ENCODE measurements at regions not wholly inside any gene's neighbourhood (a gene's known extent, or its start where the extent isn't known, plus 50 kb on each side); places are given as distances from the start of the nearest gene placed in this dataset.
"Not testable (repeated sequence)": the region's sequence is repeated elsewhere in the genome, so short reads cannot be mapped to it uniquely, and the experiment has no call there.

DNA sequence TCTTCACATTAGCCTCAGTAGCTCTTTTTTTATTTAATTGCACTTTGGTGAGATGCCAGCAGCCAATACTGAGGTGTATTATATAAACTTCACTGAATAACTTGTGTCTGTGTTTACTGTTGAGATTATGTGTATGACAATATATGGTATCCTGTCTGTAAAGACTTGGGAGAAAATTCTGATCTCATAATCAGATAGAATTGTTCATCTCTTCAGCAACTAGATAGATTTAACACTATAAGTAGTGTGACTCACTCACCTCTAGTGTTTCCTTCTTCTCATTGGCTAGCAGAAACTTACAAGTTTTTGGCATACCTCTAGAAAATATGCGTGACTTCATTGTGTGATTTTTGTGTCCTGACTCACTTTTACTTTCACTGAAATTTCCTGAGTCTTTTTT, 67.6 kb upstream of the TGFBR2 start:
- DNase-seq: peak; percentile 94

DNA sequence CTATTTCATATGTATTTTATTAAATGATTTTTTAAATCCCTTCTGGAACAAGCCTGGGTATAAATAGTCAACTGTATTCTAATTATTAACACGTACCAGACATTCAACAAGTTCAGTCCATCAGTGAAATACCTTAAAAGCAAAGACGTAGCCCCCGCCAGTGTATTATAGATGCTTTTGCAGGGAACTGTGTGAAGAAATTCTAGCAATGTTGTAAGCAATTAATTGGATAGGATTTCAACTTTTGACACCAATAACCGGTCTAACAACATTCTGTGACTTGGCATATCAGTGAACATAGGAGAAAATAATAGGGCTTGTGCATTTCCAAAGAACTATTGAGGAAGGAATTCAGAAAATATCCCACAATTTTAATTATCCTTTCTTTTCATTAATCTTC, 67.2 kb upstream of the TGFBR2 start:
- DNase-seq: no peak

DNA sequence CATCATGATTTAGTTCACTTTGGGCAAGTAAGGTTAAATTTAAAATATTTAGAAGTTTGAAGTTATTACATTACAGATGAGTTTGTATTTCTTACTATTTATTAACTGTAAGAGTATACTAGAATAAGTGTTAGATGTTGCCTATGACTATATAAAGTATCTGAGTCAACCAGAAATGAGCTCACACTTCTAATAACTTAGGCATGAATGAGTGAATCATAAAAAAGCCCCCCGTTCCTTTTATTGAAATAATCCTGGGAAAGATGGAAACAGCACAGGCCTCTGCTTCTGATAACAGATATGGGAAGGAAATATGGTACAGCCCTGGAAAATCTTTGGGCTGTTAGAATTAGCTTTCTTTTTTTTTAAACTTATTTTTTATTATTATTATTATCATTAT, 66.6 kb upstream of the TGFBR2 start:
- peak; percentile 63 for DNase-seq

DNA sequence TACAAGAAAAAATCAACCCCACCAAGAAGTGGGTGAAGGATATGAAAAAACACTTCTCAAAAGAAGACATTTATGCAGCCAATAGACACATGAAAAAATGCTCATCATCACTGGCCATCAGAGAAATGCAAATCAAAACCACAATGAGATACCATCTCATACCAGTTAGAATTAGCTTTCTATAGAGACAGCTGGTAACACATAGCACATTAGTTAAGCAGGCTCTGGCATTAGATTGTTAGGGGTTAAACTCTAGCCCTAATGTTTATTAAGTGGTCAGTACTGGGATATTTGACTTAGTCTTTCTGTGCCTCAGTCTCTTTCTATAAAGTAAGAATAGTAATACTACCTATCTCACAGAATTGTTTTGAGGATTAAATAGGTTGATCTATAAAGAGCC, 65.2 kb upstream of the TGFBR2 start:
- not testable (repeated sequence) for DNase-seq

DNA sequence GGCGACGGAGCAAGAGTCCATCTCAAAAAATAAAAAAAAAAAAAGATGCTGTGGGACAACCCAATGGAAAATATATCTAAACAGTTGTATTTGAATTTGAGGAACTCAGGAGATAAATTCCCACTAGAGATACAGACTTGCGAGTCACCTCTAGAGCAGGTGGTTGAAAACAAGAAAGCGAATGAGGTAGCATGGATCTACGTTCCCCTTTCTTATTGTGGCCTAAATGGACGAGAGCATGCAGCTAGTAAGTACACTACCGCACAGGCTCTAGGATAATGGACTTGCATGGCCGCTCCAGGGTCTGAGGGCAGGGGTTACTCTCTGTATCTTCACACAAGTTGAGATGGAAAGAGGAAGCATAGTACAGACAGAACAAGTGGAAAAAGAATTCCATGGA, 63.5 kb upstream of the TGFBR2 start:
- no peak for DNase-seq

DNA sequence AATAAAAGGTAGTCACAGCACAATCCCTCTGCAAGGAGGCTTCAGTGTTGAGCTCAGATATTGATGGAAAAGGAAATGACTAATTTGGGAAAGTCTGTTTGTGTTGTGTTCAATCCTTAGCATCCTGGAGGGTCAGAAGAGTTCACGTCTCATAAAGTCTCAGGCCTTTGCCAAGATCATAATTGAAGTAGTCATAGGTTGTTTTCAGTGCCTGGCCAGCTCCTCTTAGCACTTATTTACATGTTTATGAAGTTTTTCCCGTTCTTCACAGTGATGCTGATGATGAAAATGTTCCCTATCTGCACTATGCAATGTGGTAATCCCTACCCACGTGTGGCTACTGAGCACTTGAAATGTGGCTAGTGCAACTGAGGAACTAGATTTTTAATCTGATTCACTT, 61.6 kb upstream of the TGFBR2 start:
- DNase-seq: peak; percentile 75

DNA sequence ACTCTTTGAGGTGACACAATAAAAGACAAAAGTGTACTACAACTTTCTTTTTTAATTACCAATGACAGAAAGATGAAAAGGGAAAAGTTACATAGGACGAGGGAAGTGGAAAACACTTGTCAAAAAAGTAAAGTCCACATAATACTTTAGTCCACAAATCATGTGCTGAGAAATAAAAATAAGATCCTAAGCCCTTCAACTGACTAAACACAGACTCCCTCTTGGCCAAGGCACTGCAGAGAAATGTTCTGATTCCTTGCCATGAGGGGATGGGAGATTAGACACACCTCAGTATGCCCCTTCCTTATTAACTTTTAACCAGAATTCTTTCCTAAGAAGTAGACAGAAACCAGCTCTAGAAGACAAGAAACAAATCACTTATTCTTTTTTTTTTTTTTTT, 59.5 kb upstream of the TGFBR2 start:
- no peak for DNase-seq

DNA sequence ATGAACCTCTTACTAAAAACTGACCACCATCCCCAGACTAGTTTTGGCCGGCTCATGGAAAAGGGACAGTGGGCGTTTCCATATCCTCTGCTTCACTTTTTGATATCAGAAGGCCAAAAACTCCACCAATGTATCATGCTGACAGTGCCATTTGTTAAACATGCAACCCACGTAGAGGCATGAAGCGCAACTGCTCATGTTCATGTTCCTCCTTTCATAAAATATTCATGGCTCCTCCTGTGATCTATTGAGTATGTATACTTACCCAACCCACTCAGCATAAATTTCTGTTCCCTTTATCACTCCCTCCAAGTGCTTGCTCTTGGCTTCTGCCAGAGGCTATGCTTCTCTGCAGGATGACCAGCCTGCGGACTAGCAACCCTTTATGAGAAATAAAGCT, 58.7 kb upstream of the TGFBR2 start:
- no peak for DNase-seq

DNA sequence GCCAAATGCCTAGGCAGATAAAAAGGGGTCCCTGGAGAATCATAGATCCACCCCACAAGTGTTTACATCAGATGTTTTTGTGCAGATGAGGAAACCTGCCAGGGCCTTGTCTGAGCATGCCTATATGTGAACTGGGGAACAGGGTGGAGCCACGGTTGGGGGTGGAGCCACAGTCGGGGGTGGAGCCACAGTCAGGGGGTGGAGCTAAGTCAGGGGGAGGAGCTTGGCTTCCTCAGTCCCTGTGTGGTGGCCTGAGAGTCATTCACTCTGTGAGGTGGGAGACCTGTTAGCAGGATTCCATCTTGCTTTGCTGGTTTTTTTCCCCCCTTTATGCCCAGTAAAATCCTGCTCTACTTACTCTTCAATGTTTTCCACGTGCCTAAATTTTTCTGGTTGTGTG, 57.8 kb upstream of the TGFBR2 start:
- DNase-seq: no peak

DNA sequence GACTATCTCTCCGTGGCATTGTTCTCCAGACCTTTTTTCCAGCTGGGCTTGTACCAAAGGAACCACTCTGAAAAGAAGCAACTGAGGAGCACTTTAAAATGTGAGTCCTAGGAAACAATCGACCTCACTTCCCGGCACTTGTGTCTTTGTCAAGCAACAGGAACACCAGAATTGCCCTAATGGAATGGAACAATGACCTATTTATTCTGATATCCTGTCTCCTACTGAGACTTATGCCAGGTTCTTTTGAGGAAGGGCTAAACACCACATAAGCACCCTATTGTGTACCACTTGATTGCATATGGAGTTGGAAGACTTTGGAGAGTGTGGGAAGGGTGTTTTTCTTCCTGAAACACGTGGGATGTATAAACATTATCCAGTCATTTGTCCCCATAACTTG, 56.8 kb upstream of the TGFBR2 start:
- DNase-seq: no peak

DNA sequence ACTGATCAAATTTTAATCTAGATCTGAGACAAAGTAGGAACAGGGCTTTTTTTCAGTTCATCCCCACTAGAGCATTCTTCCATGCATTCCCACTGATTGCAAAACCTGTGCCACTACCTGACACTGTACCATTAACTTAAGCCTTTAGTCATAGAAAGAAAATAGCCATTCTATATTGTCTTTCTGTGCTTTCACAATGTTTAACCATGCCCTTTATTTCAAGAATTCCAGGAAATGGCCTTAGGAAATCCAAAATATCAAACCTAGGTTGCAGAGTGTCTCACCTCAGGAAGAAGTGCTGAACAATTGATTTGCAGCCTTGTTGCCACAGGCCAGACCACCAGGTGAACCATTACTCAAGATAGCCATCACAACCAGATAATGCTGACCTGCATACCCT, 56.2 kb upstream of the TGFBR2 start:
- no peak for DNase-seq

DNA sequence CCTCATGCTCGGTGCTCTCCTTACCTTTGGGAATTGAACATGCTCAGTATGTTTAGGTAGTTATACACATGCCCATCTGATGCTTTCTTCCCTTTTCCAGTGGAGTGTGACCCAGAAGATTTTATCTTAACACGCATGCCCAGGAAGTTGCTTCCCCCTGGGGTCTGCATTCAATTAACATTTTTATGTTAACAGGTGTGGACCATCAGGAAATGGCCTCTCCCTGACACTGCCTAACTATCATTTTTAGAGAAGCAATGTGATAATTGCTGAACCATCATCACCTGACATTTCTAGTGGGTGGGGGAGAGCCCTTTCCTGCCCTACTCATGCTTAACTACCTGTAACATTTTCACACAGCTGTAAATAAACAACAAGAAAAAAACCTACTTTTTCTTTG, 55.1 kb upstream of the TGFBR2 start:
- DNase-seq: no peak

DNA sequence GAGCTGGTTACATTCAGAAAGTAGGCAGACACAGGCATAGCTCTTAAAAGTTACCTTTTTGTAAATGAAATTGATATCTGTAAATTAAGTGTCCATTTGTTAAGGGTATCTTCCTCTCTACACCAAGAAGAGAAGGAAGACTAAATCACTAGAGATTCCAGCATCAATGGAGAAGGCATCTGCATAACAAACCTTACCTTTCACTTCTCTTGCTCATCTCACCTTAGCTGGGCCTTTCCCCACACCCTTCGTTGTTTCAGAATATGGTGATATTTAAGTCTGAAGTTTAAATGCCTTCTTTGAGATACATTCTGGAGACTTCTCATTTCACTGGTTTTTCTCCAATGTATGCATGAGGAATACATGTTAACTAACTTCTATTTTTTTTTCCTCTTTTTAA, 54.5 kb upstream of the TGFBR2 start:
- no peak for DNase-seq

DNA sequence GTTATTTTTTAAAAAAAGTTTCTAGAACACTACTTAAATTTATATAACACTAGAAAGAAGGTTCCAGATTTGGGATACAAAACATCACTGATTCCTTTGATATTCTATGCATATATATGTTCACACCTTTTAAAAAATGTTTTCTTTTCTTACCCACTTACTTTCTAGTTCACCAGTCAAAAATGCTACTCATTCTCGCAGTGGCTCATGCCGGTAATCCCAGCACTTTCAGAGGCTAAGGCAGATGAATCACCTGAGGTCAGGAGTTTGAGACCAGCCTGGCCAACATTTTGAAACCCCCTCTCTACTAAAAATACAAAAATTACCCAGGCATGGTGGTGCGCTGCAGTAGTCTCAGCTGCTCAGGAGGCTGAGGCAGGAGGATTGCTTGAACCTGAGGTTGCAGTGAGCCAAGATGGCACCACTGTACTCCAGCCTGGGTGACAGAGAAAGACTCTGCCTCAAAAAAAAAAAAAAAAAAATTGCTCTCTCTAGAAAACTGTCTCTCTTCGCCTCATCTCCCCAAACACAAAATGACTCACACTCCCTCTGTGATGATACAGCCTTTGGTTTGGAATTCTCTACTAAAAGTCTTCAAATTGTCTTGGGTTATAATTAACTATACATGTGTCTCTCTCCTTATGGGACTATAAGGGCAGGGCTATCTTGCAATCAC, 52.6 kb upstream of the TGFBR2 start:
- peak; percentile 64 for DNase-seq

DNA sequence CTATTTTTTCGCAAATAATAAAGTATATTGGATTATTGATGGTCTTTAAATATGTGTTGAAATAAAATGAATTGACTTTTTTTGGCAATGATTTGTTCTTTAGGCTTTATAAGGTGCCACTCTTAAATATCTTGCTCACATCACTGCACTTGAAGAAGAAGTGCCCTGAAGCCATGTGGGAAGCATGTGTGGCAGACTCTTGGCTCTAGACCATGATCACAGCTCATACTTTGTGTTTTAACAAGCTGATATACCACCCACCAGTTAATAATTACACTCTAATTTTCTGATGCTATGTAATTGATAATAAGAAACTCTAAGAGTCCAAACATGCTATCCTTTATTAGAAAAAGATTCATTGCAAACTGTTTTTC, 52.1 kb upstream of the TGFBR2 start:
- DNase-seq: no peak

DNA sequence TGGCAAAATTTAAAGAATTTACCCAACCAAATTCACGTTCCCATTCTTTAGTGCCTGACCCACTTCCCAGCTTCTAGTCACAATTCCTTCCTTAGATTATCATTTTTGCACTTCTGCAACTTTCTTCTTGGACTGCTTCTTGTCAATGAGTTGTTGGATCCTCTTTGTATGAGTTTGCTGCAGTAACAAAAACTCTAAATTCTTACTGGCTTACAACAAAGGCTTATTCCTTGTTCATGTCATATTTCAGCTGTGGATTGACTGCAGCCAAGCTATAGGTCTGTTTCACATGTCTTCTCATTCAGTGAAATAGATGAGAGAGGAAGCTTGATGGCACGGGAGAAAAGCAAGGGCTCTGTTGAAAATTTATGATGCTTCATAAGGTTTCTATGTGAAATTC, 50.4 kb upstream of the TGFBR2 start:
- no peak for DNase-seq
